ENCODE measurements at regions not wholly inside any gene's neighbourhood (a gene's known extent, or its start where the extent isn't known, plus 50 kb on each side); places are given as distances from the start of the nearest gene placed in this dataset.
"Not testable (repeated sequence)": the region's sequence is repeated elsewhere in the genome, so short reads cannot be mapped to it uniquely, and the experiment has no call there.

DNA sequence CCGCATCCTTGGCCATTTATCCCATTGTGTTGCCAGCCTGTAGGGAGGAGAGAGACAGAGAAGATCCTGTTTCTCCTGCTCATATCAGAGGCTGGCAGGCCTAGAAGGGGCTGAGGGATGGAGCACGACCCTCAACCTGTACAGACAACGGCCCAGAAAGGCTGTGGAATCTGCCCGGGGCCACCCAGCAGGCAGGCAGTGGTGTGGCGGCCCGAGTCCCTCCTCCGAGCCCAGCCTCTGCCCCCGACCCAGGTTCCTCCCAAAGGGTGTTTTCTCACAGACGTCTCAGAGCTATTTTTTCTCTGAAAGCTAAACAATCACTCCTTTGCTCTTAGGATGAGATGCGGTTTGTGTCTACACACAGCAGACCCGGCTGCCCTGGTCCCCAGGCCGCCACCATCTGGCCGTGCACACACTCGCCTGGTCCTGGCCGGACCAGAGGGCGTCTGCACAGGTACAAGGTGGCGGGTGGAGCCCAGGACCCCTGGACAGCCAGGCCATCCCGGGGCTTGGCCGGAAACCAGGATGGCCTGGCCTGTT lies 69.3 kb downstream of the FOXL3 start:
- Histone ChIP-seq H3K4me1 (ENCODE audit: insufficient read depth, low read length) (no peaks in the 10 kb centered on the region), H3K36me3 (ENCODE audit: insufficient read depth, low read depth, low read length) (no peaks in the 10 kb centered on the region), H3K27me3 (ENCODE audit: insufficient read depth, low read length) (no peaks in the 10 kb centered on the region), H3K9ac (ENCODE audit: low read depth, low read length) (no peak overlapping the region), H3K27ac (ENCODE audit: low read length) (no peak overlapping the region), H3K9me3 (ENCODE audit: insufficient read depth, low read depth, low read length) (no peaks in the 10 kb centered on the region), H3K4me3 (ENCODE audit: low read length) (no peak overlapping the region)

DNA sequence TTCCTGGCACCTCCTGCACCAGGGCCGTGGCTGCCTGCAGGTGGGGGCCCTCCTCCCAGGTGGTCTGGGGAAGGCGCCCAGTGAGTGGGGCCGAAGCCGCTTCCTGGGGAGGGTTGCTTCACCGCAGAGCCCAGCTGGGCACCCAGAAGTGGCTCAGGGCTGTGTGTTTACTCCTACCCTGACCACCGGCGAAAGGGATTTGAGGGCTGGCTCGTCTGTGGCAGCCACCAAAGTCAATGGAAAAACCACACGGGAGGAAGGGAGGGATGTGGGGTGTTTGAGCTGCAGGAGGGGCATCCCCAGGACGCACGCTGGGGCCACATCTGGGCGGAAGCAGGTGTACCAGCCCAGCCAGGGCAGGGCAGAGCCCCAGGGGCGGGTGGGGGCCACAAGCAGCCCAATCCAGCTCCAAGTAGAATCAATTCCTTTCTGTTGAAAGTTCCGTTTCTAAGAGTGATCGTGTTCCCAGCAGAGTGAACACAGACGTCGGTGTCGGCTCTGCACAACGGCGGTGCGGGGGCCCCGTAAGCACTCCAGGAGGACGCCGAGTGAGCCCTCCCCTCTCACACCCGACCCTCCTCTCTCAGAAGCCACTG lies 69.9 kb downstream of the FOXL3 start:
- Histone ChIP-seq H3K9ac (ENCODE audit: low read depth, low read length) (no peak overlapping the region), H3K36me3 (ENCODE audit: insufficient read depth, low read depth, low read length) (no peaks in the 10 kb centered on the region)

DNA sequence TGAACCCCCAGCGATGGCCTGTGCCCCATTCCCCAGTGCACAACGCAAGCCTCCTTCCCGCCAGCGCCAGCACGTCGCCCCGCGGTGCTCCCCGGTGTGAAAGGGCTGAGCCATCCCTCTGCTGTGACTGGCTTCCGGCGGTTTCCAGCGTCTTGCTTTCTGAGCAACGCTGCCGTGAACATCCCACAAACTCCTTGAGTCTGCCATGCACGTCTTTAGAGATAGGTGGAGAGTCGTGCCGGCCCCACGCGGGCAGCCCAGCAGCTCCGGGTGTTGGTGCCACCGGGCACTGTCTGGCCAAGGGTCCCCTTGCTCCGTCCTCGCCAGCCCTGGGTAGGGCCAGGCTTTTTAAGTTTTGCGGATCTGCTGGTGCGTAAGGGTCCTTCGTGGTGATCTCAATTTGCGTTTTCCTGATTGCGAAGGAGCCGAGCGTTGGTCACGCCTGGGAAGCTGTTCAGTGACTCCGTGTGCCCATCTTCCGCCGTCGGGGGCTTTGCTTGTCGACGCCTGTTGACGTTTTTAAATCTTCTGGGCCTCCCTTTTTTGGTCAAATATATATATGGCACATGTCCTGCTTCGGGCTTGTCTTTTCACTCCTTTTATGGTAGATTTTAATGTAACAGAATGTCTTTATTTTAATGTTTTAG lies 70.6 kb downstream of the FOXL3 start:
- no peaks in the 10 kb centered on the region; the same call in 1 of the 2 replicates for H3K4me1 ChIP-seq (ENCODE audit: insufficient read depth, low read length)
- no peaks in the 10 kb centered on the region for H3K9me3 ChIP-seq (ENCODE audit: insufficient read depth, low read depth, low read length)
- no peaks in the 10 kb centered on the region for H3K27me3 ChIP-seq (ENCODE audit: insufficient read depth, low read length)
- no peak overlapping the region for H3K4me3 ChIP-seq (ENCODE audit: low read length)
- no peak overlapping the region for H3K27ac ChIP-seq (ENCODE audit: low read length)
- H3K9ac ChIP-seq (ENCODE audit: low read depth, low read length), result no peak overlapping the region
- no peaks in the 10 kb centered on the region for H3K36me3 ChIP-seq (ENCODE audit: insufficient read depth, low read depth, low read length)

More for the DNA sequence above, 69.9 kb downstream of the FOXL3 start:
- no peaks in the 10 kb centered on the region for H3K9me3 ChIP-seq (ENCODE audit: insufficient read depth, low read depth, low read length)
- H3K4me1 ChIP-seq (ENCODE audit: insufficient read depth, low read length), result no peaks in the 10 kb centered on the region
- H3K27me3 ChIP-seq (ENCODE audit: insufficient read depth, low read length), result no peaks in the 10 kb centered on the region
- no peak overlapping the region for H3K27ac ChIP-seq (ENCODE audit: low read length)
- no peak overlapping the region for H3K4me3 ChIP-seq (ENCODE audit: low read length)

DNA sequence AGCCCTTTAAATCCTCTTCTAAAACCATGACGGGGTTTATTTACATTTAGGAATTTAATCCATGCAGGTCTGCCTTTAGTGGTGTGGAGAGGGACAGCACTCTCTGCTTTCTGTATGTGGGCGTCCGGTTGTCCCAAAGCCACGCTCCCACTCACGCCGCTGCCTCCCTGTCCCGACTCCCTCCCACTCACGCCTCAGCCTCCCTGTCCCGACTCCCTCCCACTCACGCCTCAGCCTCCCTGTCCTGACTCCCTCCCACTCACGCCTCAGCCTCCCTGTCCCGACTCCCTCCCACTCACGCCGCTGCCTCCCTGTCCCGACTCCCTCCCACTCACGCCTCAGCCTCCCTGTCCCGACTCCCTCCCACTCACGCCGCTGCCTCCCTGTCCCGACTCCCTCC lies 71.2 kb downstream of the FOXL3 start:
- H3K9ac ChIP-seq (ENCODE audit: low read depth, low read length), result not testable (repeated sequence)

DNA sequence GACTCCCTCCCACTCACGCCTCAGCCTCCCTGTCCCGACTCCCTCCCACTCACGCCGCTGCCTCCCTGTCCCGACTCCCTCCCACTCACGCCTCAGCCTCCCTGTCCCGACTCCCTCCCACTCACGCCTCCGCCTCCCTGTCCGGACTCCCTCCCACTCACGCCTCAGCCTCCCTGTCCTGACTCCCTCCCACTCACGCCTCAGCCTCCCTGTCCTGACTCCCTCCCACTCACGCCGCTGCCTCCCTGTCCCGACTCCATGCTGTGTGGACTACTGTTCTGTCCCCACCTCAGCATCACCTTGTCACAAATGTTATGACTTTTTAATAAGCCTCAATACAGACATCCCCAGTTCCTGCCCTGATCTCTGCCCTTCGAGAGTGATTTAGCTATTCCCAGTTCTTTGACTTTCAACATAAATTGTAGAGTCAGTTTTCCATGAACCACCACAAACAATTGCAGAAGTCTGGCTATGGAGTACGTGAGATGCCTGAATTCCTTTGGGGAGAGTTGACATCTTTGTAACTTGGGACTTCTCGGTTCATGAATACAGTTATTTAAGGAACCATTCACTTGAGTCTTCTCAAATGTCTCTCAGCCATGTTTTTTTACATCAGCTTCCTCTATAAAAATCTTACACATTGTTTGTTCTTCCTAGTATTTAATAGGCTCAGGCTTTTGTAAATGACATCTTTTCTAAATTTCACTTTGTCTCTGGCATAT lies 71.9 kb downstream of the FOXL3 start:
- Histone ChIP-seq H3K9ac (ENCODE audit: low read depth, low read length) (no peak overlapping the region), H3K9me3 (ENCODE audit: insufficient read depth, low read depth, low read length) (no peaks in the 10 kb centered on the region), H3K4me3 (ENCODE audit: low read length) (no peak overlapping the region), H3K36me3 (ENCODE audit: insufficient read depth, low read depth, low read length) (no peaks in the 10 kb centered on the region), H3K27me3 (ENCODE audit: insufficient read depth, low read length) (no peaks in the 10 kb centered on the region), H3K4me1 (ENCODE audit: insufficient read depth, low read length) (no peaks in the 10 kb centered on the region; the same call in 1 of the 2 replicates), H3K27ac (ENCODE audit: low read length) (no peak overlapping the region)

More for the DNA sequence above, 71.2 kb downstream of the FOXL3 start:
- H3K27ac ChIP-seq (ENCODE audit: low read length); H3K36me3 ChIP-seq (ENCODE audit: insufficient read depth, low read depth, low read length); H3K4me1 ChIP-seq (ENCODE audit: insufficient read depth, low read length); H3K9me3 ChIP-seq (ENCODE audit: insufficient read depth, low read depth, low read length); H3K4me3 ChIP-seq (ENCODE audit: low read length); H3K27me3 ChIP-seq (ENCODE audit: insufficient read depth, low read length): not testable (repeated sequence)

DNA sequence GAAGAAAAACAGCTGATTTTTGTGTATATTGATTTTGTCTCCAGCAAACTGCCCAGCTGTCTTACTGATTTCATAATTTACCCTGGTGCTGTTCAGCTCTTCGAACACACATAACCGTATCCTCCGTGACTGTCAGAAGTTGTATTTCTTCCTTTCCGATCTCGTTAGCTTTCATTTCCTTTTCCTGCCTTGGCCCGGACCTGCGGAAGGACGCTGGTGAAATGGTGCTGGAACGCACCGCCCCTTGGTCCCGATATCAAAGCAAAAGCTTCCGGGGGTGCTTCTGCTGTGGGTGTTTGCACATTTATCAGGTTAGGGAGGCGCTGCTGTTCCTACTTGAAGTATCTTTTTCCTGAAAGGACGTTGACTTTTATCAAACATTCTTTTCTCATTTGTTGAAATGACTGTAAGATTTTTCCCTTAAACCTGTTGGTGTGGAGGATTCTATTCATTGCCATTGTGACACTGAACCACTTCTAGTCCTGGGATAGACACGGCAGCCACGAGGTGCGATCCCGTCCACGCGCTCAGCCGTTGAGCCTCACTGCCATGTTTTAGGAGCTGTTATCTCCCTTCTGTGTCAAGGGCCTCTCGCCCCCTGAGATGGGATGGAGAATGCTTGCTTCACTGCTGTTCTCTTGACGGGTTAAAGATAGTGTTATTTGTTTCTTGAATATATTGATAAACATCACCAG lies 72.6 kb downstream of the FOXL3 start:
- H3K4me3 ChIP-seq (ENCODE audit: low read length), result no peak overlapping the region
- H3K27me3 ChIP-seq (ENCODE audit: insufficient read depth, low read length), result no peaks in the 10 kb centered on the region
- no peak overlapping the region for H3K27ac ChIP-seq (ENCODE audit: low read length)

DNA sequence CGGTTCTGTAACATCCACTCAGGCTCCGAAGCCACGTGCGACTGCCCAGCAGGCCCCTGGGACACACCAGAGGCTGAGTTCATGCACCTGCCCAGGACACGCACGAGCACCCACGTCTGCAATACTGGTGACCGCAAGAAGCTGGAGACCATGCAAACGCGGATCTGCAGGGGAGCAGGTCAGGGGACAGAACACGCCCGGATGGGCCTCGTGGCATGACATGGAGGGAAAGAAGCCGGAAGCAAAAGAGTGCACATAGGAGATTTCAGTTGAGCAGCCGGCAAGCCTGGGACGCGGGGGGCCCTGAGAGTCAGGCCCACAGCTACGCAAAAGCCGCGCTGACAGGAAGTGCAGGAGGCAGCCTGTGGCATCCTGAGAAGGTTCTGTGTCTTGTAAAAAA lies 73.7 kb downstream of the FOXL3 start:
- no peak overlapping the region for H3K9ac ChIP-seq (ENCODE audit: low read depth, low read length)
- no peaks in the 10 kb centered on the region for H3K27me3 ChIP-seq (ENCODE audit: insufficient read depth, low read length)
- H3K36me3 ChIP-seq (ENCODE audit: insufficient read depth, low read depth, low read length), result no peaks in the 10 kb centered on the region
- H3K4me1 ChIP-seq (ENCODE audit: insufficient read depth, low read length), result no peaks in the 10 kb centered on the region; the same call in 1 of the 2 replicates
- no peak overlapping the region for H3K27ac ChIP-seq (ENCODE audit: low read length)
- no peak overlapping the region for H3K4me3 ChIP-seq (ENCODE audit: low read length)
- H3K9me3 ChIP-seq (ENCODE audit: insufficient read depth, low read depth, low read length), result no peaks in the 10 kb centered on the region

More for the DNA sequence above, 72.6 kb downstream of the FOXL3 start:
- no peak overlapping the region for H3K9ac ChIP-seq (ENCODE audit: low read depth, low read length)
- H3K36me3 ChIP-seq (ENCODE audit: insufficient read depth, low read depth, low read length), result no peaks in the 10 kb centered on the region
- no peaks in the 10 kb centered on the region; the same call in 1 of the 2 replicates for H3K4me1 ChIP-seq (ENCODE audit: insufficient read depth, low read length)
- no peaks in the 10 kb centered on the region for H3K9me3 ChIP-seq (ENCODE audit: insufficient read depth, low read depth, low read length)

DNA sequence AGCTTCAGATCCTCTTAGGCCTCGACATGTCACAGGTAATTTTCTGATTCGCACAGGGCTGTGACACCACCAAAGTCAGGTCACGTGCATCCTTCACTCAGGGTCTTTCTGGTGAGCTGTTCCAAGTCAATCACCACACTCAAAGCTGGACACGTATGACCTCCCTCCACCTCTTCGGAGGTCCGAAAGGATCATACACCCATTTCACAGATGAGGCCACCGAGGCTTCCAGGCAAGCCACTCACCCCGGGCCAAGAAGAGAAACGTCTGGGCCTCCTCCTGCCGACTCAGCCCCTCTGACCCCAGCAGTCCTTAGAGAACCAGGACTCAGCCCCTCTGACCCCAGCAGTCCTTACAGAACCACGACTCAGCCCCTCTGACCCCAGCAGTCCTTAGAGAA lies 74.6 kb downstream of the FOXL3 start:
- H3K9ac ChIP-seq (ENCODE audit: low read depth, low read length), result no peak overlapping the region
- no peaks in the 10 kb centered on the region; the same call in 1 of the 2 replicates for H3K4me1 ChIP-seq (ENCODE audit: insufficient read depth, low read length)
- H3K27me3 ChIP-seq (ENCODE audit: insufficient read depth, low read length), result no peaks in the 10 kb centered on the region
- H3K36me3 ChIP-seq (ENCODE audit: insufficient read depth, low read depth, low read length), result no peaks in the 10 kb centered on the region
- H3K4me3 ChIP-seq (ENCODE audit: low read length), result no peak overlapping the region
- no peaks in the 10 kb centered on the region for H3K9me3 ChIP-seq (ENCODE audit: insufficient read depth, low read depth, low read length)
- H3K27ac ChIP-seq (ENCODE audit: low read length), result no peak overlapping the region

DNA sequence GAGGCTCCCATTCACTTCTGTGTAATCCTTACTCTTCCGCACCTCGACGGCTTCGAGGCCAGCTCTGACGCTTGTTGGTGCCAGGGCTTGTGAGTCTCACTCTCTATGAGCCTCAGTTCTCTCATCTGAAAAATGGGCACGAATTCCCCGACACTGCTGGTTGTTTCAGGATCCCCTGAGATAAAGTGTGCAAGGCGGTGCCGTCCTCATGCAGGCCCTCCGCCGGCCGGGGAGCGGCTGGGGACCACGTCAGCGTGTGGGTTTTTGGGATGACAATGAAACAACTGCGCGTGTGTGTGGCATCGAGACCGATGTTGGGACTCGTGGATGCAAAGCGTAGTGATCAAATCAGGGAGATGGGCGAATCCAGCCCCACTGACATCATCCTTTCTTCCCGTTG lies 75.6 kb downstream of the FOXL3 start:
- H3K36me3 ChIP-seq (ENCODE audit: insufficient read depth, low read depth, low read length), result no peaks in the 10 kb centered on the region
- no peaks in the 10 kb centered on the region; the same call in 1 of the 2 replicates for H3K4me1 ChIP-seq (ENCODE audit: insufficient read depth, low read length)
- H3K27me3 ChIP-seq (ENCODE audit: insufficient read depth, low read length), result no peaks in the 10 kb centered on the region
- H3K27ac ChIP-seq (ENCODE audit: low read length), result no peak overlapping the region
- H3K4me3 ChIP-seq (ENCODE audit: low read length), result no peak overlapping the region
- no peaks in the 10 kb centered on the region for H3K9me3 ChIP-seq (ENCODE audit: insufficient read depth, low read depth, low read length)
- H3K9ac ChIP-seq (ENCODE audit: low read depth, low read length), result no peak overlapping the region

DNA sequence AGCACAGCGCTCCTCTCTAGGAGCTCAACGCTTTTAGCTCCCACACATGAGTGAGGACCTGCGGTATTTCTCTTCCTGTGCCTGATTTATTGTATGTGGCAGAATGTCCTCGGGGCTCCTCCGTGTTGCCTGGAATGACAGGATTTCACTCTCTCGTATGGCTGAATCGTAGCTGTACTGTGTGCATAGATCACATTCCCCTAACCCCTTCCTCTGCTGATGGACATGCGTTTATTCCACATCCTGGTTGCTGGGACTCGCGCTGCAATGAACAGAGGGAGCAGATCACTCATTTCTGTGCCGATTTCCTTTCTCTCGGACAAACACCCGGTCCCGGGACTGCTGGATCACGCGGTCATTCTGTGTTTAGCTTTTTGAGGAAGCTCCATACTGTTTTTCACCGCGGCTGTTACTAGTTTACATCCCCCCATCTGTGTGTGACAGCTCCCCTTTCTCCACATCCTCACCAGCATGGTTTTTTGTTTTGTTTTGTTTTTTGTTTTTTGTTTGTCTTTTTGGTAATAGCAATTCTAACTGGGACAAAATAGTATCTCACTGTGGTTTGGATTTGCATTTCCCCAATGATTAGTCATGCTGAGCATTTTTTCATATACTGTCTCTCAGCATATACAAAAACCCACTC lies 76.3 kb downstream of the FOXL3 start:
- no peak overlapping the region for H3K4me3 ChIP-seq (ENCODE audit: low read length)
- no peaks in the 10 kb centered on the region for H3K9me3 ChIP-seq (ENCODE audit: insufficient read depth, low read depth, low read length)
- H3K36me3 ChIP-seq (ENCODE audit: insufficient read depth, low read depth, low read length), result no peaks in the 10 kb centered on the region
- H3K4me1 ChIP-seq (ENCODE audit: insufficient read depth, low read length), result no peaks in the 10 kb centered on the region; the same call in 1 of the 2 replicates
- no peak overlapping the region for H3K9ac ChIP-seq (ENCODE audit: low read depth, low read length)
- no peak overlapping the region for H3K27ac ChIP-seq (ENCODE audit: low read length)
- no peaks in the 10 kb centered on the region for H3K27me3 ChIP-seq (ENCODE audit: insufficient read depth, low read length)

DNA sequence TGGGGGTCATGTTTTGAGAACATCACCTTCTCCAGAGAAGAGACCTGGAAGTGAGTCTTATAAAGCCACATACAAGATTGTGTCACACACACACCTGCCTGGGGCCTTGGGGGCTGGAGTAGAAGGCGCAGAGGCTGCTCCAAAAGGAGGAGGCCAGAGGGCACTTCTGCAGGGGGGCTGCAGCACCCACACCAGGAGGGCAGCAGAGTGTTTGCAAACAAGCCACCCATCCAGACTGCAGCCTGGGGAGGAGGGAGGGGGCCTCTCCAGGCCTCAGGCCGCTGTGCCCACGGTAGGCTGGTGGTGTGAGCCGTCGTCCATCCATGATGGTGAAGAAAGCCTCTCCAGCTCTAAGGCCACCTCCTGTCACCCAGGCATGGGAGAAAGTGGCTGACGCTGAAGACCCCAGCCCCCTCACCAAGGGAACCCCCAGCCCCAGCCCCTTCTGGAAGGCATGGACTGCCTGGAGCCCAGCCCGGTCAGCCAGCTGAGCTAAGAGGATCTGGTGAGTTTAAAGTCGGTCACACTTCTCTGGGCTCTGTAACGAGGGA lies 77.5 kb downstream of the FOXL3 start:
- Histone ChIP-seq H3K9me3 (ENCODE audit: insufficient read depth, low read depth, low read length) (no peaks in the 10 kb centered on the region), H3K36me3 (ENCODE audit: insufficient read depth, low read depth, low read length) (no peaks in the 10 kb centered on the region), H3K9ac (ENCODE audit: low read depth, low read length) (no peak overlapping the region), H3K4me1 (ENCODE audit: insufficient read depth, low read length) (no peaks in the 10 kb centered on the region; the same call in 1 of the 2 replicates), H3K27ac (ENCODE audit: low read length) (no peak overlapping the region), H3K27me3 (ENCODE audit: insufficient read depth, low read length) (no peaks in the 10 kb centered on the region), H3K4me3 (ENCODE audit: low read length) (no peak overlapping the region)

Data from iPS-20b (cell line).